Stimulated activated naive CD8-positive, alpha-beta T cell treated with anti-CD3 and anti-CD28 coated beads, Interleukin-15, Interleukin-2, amounts not matched to agents 100 ng/mL and 50 ng/mL, for 24 hours (primary cell): ENCODE measurements at regions not wholly inside any gene's neighbourhood (a gene's known extent, or its start where the extent isn't known, plus 50 kb on each side); places are given as distances from the start of the nearest gene placed in this dataset.
"Not testable (repeated sequence)": the region's sequence is repeated elsewhere in the genome, so short reads cannot be mapped to it uniquely, and the experiment has no call there.

Source experiments
- H3K27ac Mint-ChIP-seq: one replicate; pipeline ENCODE4 v1.8.0; 2021; ENCODE audit warnings: mild to moderate bottlenecking, mixed read lengths
- H3K27me3 Mint-ChIP-seq: one replicate; pipeline ENCODE4 v1.8.0; 2021; ENCODE audit warnings: mixed read lengths
- H3K36me3 Mint-ChIP-seq: one replicate; pipeline ENCODE4 v1.8.0; 2021; ENCODE audit warnings: low read depth, mixed read lengths
- H3K4me1 Mint-ChIP-seq: one replicate; pipeline ENCODE4 v1.8.0; 2021; ENCODE audit warnings: low read depth, mixed read lengths
- H3K4me3 Mint-ChIP-seq: one replicate; pipeline ENCODE4 v1.8.0; 2021; ENCODE audit warnings: mild to moderate bottlenecking, mixed read lengths
- H3K9me3 Mint-ChIP-seq: one replicate; pipeline ENCODE4 v1.8.0; 2021; ENCODE audit warnings: mixed read lengths

DNA sequence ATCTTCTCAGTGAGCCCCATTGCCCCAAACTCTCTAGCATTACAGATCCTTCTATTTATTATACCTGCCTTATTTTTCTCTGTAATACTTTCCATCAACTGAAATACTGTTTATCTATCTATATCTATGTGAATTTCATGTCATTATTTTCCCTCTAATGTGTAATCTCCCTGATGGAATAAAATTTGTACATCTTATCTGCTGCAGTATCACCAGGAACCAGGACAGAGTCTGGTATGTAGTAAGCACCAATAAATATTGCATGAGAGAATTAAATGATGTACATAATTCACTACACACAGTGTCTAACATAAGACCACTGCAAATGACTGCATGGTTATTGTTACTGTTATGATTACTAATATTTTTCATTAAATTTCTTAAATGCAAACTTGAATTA is 759.1 kb downstream of the PRELID2 start:
- H3K27ac Mint-ChIP-seq: no peak overlapping the region
- no peaks in the 10 kb centered on the region for H3K27me3 Mint-ChIP-seq

DNA sequence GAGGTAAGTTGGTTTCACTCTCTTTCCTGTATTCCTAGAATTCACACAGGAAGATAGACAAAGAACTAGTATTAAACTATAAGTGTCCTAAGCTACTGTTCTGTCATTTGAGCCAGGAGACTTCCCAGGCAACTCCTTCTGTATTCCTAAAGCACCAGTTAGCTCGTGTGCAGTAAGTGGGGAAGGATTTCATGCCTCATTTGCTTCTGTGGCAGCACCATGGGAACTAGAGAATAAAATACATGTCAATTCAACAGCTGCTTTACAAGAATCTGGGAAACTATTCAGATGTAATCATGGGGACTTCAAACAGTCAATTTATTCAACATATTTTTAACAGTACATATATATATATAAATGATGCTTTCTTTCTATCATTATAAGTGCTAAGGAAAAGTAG is 762.3 kb downstream of the PRELID2 start:
- Mint-ChIP-seq H3K4me3 (no peak overlapping the region), H3K9me3 (peaks cover 12% of the 10 kb centered on the region), H3K27me3 (no peaks in the 10 kb centered on the region), H3K4me1 (no peaks in the 10 kb centered on the region), H3K36me3 (no peaks in the 10 kb centered on the region), H3K27ac (no peak overlapping the region)

More for the DNA sequence above, 759.1 kb downstream of the PRELID2 start:
- Mint-ChIP-seq H3K4me1 (no peaks in the 10 kb centered on the region), H3K4me3 (no peak overlapping the region), H3K9me3 (peaks cover 12% of the 10 kb centered on the region), H3K36me3 (no peaks in the 10 kb centered on the region)

DNA sequence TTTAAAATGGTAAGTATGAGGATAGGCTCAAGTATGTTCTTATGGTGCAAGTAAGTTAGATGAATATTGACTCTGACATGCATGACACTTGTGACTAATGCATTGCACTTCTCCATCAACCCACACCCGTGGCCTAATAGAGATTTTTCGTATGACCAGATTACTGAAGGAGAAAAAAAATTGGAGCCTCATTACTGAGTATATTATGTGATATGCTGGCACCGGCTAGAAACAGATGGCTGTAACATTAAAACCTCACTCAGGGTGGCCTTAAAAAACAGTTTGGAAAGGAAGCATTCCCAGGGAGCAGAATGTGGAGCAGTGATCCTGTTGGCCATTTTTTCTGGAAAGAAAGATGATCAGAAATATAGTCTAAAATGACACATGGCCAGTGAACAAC is 766.4 kb downstream of the PRELID2 start:
- Mint-ChIP-seq H3K9me3 (peaks cover 4% of the 10 kb centered on the region), H3K4me1 (no peaks in the 10 kb centered on the region)

DNA sequence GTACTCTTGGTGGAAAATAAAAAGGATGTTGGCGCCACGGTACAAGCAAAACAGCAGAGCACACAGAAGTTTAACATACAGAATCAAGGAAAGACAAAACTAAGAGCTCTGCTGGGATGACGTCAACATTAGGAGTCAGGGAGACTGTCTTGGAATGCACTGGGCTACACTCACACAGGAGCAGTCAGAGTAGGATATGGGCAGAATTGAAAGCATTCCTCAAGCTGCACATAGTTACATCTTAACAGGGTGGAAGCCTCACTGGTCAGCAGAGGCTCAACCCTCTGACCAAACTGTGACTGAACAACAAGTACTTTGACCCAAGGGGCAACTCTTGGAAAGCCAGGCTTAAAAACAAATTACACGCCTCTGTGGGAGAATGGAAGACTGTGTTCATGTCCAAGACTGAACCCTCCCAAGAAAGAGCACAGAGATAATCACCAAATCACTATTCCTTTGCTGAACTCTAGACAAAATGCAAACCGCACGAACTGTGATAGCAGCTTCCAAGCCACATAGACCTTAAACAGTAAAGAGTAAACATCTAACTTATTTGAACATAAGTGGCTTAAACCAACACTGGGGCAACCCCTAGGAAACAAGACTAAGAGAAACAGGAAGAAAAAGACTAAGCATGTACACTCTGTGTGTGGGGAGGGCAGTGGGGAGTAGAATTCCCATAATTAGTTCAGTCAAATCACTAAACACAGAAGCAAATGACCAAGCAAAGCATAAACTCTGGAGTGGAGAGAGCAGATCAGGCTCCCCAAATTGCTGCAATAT is 772.7 kb downstream of the PRELID2 start:
- no peak overlapping the region for H3K27ac Mint-ChIP-seq
- no peaks in the 10 kb centered on the region for H3K27me3 Mint-ChIP-seq
- no peaks in the 10 kb centered on the region for H3K4me1 Mint-ChIP-seq
- H3K9me3 Mint-ChIP-seq: peaks cover 8% of the 10 kb centered on the region
- no peak overlapping the region for H3K4me3 Mint-ChIP-seq
- H3K36me3 Mint-ChIP-seq: no peaks in the 10 kb centered on the region

More for the DNA sequence above, 766.4 kb downstream of the PRELID2 start:
- no peaks in the 10 kb centered on the region for H3K36me3 Mint-ChIP-seq
- H3K27me3 Mint-ChIP-seq: no peaks in the 10 kb centered on the region
- H3K4me3 Mint-ChIP-seq: no peak overlapping the region
- H3K27ac Mint-ChIP-seq: no peak overlapping the region

- H3K27me3 Mint-ChIP-seq: no peaks in the 10 kb centered on the region
- no peaks in the 10 kb centered on the region for H3K36me3 Mint-ChIP-seq
- H3K4me3 Mint-ChIP-seq: no peak overlapping the region
- H3K27ac Mint-ChIP-seq: no peak overlapping the region
- H3K4me1 Mint-ChIP-seq: no peaks in the 10 kb centered on the region
- peaks cover 4% of the 10 kb centered on the region for H3K9me3 Mint-ChIP-seq
Measured at GRCh38 chr5:145056800-145057199, 778.3 kb downstream of the PRELID2 start.

GRCh38 chr5:145050181-145050580 is 785.0 kb downstream of the PRELID2 start:
- H3K36me3 Mint-ChIP-seq: no peaks in the 10 kb centered on the region
- H3K9me3 Mint-ChIP-seq: no peaks in the 10 kb centered on the region
- no peaks in the 10 kb centered on the region for H3K4me1 Mint-ChIP-seq
- no peak overlapping the region for H3K4me3 Mint-ChIP-seq
- no peak overlapping the region for H3K27ac Mint-ChIP-seq
- H3K27me3 Mint-ChIP-seq: no peaks in the 10 kb centered on the region

DNA sequence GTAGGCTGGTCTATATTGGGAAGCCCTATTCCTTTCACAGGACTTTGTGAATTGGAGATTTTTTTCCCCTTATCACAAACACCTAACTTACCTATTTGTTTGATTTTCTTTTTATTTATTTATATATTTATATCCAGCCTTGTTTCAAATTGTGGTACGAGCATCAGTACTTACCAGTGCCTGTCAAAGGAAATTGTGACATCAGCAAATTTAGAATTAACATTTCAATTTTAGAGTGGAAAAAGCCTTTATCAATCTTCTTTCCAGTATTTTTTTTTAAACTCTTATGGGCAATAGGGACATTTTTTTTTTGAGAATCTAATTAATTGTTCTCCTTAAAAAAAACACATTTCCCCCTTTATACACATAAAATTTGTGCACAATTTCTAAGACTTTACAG is 790.2 kb downstream of the PRELID2 start:
- no peak overlapping the region for H3K4me3 Mint-ChIP-seq
- no peaks in the 10 kb centered on the region for H3K36me3 Mint-ChIP-seq
- H3K27ac Mint-ChIP-seq: no peak overlapping the region
- no peaks in the 10 kb centered on the region for H3K27me3 Mint-ChIP-seq
- no peaks in the 10 kb centered on the region for H3K4me1 Mint-ChIP-seq
- peaks cover 5% of the 10 kb centered on the region for H3K9me3 Mint-ChIP-seq

DNA sequence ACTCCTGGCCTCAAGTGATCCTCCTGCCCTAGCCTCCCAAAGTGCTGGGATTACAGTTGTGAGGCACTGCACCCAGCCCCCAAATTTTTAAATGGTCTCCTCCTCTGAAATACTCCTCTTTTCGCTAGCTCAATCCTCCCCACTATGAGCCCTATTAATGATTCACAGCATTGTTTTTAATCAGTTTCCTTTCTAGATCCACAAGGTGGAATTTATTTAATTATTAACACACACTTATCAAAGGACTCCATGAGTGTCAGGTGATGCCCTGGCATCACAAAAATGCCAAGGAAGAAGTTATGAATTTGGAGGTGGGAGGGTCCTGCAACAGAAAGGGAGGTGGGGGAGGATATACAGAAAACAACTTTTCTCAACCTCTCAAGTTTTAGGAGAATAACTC is 806.5 kb downstream of the PRELID2 start:
- Mint-ChIP-seq H3K4me3 (no peak overlapping the region), H3K27ac (no peak overlapping the region), H3K9me3 (peaks cover 3% of the 10 kb centered on the region), H3K36me3 (no peaks in the 10 kb centered on the region), H3K27me3 (no peaks in the 10 kb centered on the region), H3K4me1 (no peaks in the 10 kb centered on the region)

GRCh38 chr5:145027286-145027685 is 807.9 kb downstream of the PRELID2 start:
- no peaks in the 10 kb centered on the region for H3K4me1 Mint-ChIP-seq
- H3K27me3 Mint-ChIP-seq: no peaks in the 10 kb centered on the region
- H3K9me3 Mint-ChIP-seq: peaks cover 3% of the 10 kb centered on the region
- H3K27ac Mint-ChIP-seq: no peak overlapping the region
- no peaks in the 10 kb centered on the region for H3K36me3 Mint-ChIP-seq
- no peak overlapping the region for H3K4me3 Mint-ChIP-seq

- Mint-ChIP-seq H3K4me1 (no peaks in the 10 kb centered on the region), H3K27me3 (no peaks in the 10 kb centered on the region), H3K36me3 (no peaks in the 10 kb centered on the region), H3K27ac (no peak overlapping the region), H3K9me3 (peaks cover 3% of the 10 kb centered on the region), H3K4me3 (no peak overlapping the region)
Measured at GRCh38 chr5:145025775-145026174, 809.4 kb downstream of the PRELID2 start.

- Mint-ChIP-seq H3K27me3 (no peaks in the 10 kb centered on the region), H3K4me1 (no peaks in the 10 kb centered on the region), H3K4me3 (no peak overlapping the region), H3K36me3 (no peaks in the 10 kb centered on the region), H3K27ac (no peak overlapping the region), H3K9me3 (peaks cover 7% of the 10 kb centered on the region)
Measured at GRCh38 chr5:145015146-145015545, 820.0 kb downstream of the PRELID2 start.

GRCh38 chr5:145014109-145014508 is 821.0 kb downstream of the PRELID2 start:
- Mint-ChIP-seq H3K4me1 (no peaks in the 10 kb centered on the region), H3K4me3 (no peak overlapping the region)

GRCh38 chr5:145010834-145011233 is 824.3 kb downstream of the PRELID2 start:
- Mint-ChIP-seq H3K36me3 (no peaks in the 10 kb centered on the region), H3K27ac (no peak overlapping the region), H3K4me1 (no peaks in the 10 kb centered on the region), H3K27me3 (no peaks in the 10 kb centered on the region), H3K9me3 (peaks cover 6% of the 10 kb centered on the region), H3K4me3 (no peak overlapping the region)

More at GRCh38 chr5:145014109-145014508, 821.0 kb downstream of the PRELID2 start:
- Mint-ChIP-seq H3K9me3 (peaks cover 7% of the 10 kb centered on the region), H3K27ac (no peak overlapping the region), H3K27me3 (no peaks in the 10 kb centered on the region), H3K36me3 (no peaks in the 10 kb centered on the region)

DNA sequence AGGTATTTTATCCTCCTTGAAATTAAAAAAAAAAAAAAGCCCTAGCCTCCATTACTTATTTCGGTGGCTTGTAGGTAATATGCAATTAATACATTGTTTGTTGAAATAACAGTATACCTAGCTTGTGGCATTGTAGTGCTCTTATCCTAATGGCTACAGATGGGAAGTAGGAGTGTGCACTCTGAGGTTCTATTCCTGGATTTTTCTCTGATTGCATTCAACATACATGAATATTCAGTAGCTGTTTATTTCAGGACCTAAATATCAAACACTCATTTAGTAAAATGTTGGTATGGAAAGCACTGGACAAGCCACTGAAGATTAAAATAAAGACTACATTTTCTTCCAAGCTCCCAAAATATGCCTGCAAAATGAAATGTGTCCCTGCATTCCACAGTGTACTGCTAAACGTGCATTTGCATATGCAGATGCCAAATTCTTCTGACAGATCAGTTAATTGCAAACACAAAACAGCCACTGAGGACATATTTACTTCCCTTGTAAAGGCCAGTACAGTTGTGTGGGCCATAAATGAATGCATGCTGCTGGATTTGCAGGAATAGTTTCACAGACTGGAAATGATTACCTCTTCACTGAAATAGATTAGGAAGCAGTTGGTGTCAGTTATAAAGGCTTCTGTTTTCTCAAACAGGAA is 826.1 kb downstream of the PRELID2 start:
- H3K9me3 Mint-ChIP-seq: peaks cover 6% of the 10 kb centered on the region
- H3K4me1 Mint-ChIP-seq: no peaks in the 10 kb centered on the region
- H3K36me3 Mint-ChIP-seq: no peaks in the 10 kb centered on the region
- H3K27ac Mint-ChIP-seq: no peak overlapping the region
- H3K4me3 Mint-ChIP-seq: no peak overlapping the region
- H3K27me3 Mint-ChIP-seq: no peaks in the 10 kb centered on the region

DNA sequence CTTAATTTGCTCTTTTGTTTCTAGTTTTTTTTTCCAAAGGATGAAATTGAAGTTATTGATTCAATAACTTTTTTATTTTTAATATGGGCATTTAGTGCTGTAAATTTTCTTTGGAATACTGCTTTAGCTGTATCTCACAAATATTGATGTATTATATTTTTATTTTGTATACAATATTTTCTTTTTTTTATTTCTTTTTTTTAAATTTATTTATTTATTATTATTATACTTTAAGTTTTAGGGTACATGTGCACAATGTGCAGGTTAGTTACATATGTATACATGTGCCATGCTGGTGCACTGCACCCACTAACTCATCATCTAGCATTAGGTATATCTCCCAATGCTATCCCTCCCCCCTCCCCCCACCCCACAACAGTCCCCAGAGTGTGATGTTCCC is 823.7 kb downstream of the KCTD16 start:
- not testable (repeated sequence) for H3K27me3 Mint-ChIP-seq, H3K36me3 Mint-ChIP-seq, H3K27ac Mint-ChIP-seq, H3K4me1 Mint-ChIP-seq, H3K4me3 Mint-ChIP-seq
- H3K9me3 Mint-ChIP-seq: peaks cover 14% of the 10 kb centered on the region

- Mint-ChIP-seq H3K4me1 (no peaks in the 10 kb centered on the region), H3K27me3 (no peaks in the 10 kb centered on the region), H3K36me3 (no peaks in the 10 kb centered on the region), H3K4me3 (no peak overlapping the region), H3K9me3 (peaks cover 2% of the 10 kb centered on the region), H3K27ac (no peak overlapping the region)
Measured at GRCh38 chr5:144983101-144983500, 812.4 kb downstream of the KCTD16 start.
